ENCODE measurements at regions not wholly inside any gene's neighbourhood (a gene's known extent, or its start where the extent isn't known, plus 50 kb on each side); places are given as distances from the start of the nearest gene placed in this dataset.

DNA sequence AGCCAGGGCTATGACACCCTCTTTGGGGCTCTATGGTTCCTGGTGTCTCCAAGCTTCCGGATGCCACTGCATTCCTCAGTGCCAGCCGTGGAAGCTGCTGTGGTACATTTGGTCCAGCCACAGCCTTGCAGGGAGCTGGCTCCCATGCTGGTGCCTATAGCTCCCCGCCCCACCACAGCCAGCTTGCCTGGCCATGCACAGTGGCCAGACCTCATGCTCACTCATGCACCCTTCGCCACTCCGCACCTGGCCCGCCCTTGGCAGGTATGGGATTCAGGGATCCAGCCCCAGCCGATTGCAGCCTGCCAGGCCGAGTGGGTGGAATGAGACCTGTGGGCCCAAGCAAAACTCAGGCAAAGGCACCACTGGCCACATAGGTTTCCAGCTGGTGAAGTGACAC, 354.8 kb downstream of the GRIA2 start:
- ChIA-PET POLR2A (no interaction called here), CTCF (no interaction called here)
- DNase-seq (ENCODE audit: low read depth), result no peak
- Histone ChIP-seq H3K36me3 (ENCODE audit: control insufficient read depth, insufficient read depth, low read length) (no peaks in the 10 kb centered on the region), H3K27me3 (ENCODE audit: control insufficient read depth, insufficient read depth, low read length) (no peaks in the 10 kb centered on the region), H3K4me3 (ENCODE audit: low read depth, low read length) (no peak overlapping the region)
- TF ChIP-seq, protein P1, sequence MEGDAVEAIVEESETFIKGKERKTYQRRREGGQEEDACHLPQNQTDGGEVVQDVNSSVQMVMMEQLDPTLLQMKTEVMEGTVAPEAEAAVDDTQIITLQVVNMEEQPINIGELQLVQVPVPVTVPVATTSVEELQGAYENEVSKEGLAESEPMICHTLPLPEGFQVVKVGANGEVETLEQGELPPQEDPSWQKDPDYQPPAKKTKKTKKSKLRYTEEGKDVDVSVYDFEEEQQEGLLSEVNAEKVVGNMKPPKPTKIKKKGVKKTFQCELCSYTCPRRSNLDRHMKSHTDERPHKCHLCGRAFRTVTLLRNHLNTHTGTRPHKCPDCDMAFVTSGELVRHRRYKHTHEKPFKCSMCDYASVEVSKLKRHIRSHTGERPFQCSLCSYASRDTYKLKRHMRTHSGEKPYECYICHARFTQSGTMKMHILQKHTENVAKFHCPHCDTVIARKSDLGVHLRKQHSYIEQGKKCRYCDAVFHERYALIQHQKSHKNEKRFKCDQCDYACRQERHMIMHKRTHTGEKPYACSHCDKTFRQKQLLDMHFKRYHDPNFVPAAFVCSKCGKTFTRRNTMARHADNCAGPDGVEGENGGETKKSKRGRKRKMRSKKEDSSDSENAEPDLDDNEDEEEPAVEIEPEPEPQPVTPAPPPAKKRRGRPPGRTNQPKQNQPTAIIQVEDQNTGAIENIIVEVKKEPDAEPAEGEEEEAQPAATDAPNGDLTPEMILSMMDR (IDR thresholded peaks at IDR 0.05; ENCODE audit: insufficient read depth, low read depth, low read length), result no peak

DNA sequence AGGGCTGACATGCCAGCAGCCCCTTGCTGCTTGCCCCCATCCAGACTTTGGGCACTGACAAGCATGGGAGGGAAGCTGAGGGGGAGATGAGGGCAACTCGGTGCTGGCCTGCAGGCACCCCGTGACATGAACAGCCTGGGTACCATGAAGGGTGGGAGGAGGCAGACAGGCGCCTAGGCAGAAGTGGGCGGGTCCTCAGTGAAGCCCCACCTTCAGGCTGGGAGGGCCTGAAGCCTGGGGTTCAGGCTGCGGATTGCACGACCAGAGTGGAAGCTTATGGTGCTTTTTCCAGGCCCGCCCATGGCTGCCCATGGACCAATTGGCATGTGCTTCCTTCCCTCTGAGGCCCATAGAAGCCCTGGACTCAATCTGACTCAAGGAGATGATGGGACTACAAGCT, 354.1 kb downstream of the GRIA2 start:
- ChIA-PET CTCF (no interaction called here), POLR2A (no interaction called here)
- Histone ChIP-seq H3K36me3 (ENCODE audit: control insufficient read depth, insufficient read depth, low read length) (no peaks in the 10 kb centered on the region), H3K4me3 (ENCODE audit: low read depth, low read length) (no peak overlapping the region), H3K27me3 (ENCODE audit: control insufficient read depth, insufficient read depth, low read length) (no peaks in the 10 kb centered on the region)
- no peak for DNase-seq (ENCODE audit: low read depth)
- TF ChIP-seq, protein P1 (IDR thresholded peaks at IDR 0.05; ENCODE audit: insufficient read depth, low read depth, low read length), result no peak

DNA sequence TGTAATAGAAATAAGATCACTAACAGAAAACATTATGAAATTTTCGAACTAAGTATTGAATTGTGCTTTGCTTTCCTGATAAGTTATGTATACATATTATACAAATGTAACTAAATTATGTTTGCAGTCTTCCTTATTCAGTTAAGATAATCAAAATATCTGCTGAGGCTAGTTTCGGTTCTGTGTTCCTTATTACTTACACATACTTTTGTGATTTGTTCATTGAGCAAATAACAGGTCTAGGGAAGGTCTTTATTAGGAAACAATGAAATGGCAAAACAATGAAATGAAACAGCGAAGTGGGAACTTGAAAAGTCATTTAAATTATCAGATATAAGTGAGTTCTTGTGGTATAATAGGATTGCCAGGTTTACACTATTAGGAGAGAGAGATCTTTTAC, 352.4 kb downstream of the GRIA2 start:
- Histone ChIP-seq H3K27me3 (ENCODE audit: control insufficient read depth, insufficient read depth, low read length) (no peaks in the 10 kb centered on the region), H3K36me3 (ENCODE audit: control insufficient read depth, insufficient read depth, low read length) (no peaks in the 10 kb centered on the region), H3K4me3 (ENCODE audit: low read depth, low read length) (no peak overlapping the region)
- CTCF ChIA-PET, result no interaction called here
- no peak for DNase-seq (ENCODE audit: low read depth)
- TF ChIP-seq, protein P1 (IDR thresholded peaks at IDR 0.05; ENCODE audit: insufficient read depth, low read depth, low read length), result no peak
- POLR2A ChIA-PET, result no interaction called here

DNA sequence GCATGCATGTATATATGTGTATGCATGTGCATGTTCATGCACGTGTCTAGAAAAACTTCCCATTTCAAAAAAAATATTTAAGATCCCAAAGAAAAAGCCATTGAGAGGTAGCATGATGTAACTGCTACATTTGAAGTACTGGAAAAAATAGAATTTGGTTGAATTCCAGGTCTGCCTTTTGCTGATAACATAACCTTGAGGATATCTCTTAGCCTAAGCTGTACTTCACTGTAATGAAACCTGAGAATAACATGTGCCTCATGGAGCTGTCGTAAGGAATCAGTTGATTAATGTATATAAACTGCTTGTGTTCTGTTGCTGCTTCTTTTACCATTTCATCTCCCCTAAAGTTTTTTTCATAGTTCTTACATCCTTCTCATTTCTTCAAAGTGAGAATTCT, 351.8 kb downstream of the GRIA2 start:
- DNase-seq (ENCODE audit: low read depth), result no peak
- POLR2A ChIA-PET, result no interaction called here
- TF ChIP-seq, protein P1 (IDR thresholded peaks at IDR 0.05; ENCODE audit: insufficient read depth, low read depth, low read length), result no peak
- Histone ChIP-seq H3K27me3 (ENCODE audit: control insufficient read depth, insufficient read depth, low read length) (no peaks in the 10 kb centered on the region), H3K4me3 (ENCODE audit: low read depth, low read length) (no peak overlapping the region), H3K36me3 (ENCODE audit: control insufficient read depth, insufficient read depth, low read length) (no peaks in the 10 kb centered on the region)
- CTCF ChIA-PET, result no interaction called here

DNA sequence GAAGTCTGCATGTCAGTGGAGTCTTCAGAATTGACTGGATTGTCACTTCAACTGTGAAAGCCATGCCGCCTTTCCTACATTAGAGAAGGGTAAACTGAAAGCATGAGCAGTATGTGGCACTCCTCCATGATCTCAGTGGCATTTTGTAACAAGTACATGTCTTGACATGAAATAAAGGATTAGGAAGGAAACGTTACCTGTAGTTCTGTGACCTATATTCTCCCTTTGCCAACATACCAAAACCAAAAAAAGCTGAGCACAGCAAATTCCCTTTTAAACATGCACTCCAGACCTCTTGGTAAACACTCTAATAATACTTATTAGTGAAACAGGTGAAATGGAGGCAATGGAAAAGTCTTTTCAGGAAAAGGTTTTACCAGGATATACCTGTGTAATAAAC, 344.2 kb downstream of the GRIA2 start:
- Histone ChIP-seq H3K4me3 (ENCODE audit: low read depth, low read length) (no peak overlapping the region), H3K36me3 (ENCODE audit: control insufficient read depth, insufficient read depth, low read length) (no peaks in the 10 kb centered on the region), H3K27me3 (ENCODE audit: control insufficient read depth, insufficient read depth, low read length) (no peaks in the 10 kb centered on the region)
- ChIA-PET POLR2A (no interaction called here), CTCF (no interaction called here)
- TF ChIP-seq, protein P1 (IDR thresholded peaks at IDR 0.05; ENCODE audit: insufficient read depth, low read depth, low read length), result no peak
- DNase-seq (ENCODE audit: low read depth), result no peak

Data from BJ (cell line).